Neuronal stem cell (in vitro differentiated cells): ENCODE measurements at regions not wholly inside any gene's neighbourhood (a gene's known extent, or its start where the extent isn't known, plus 50 kb on each side); places are given as distances from the start of the nearest gene placed in this dataset.

ENCODE experiments used
- DNase-seq: peaks from one replicate; pipeline ENCODE4 v3.0.0-alpha.2; 2013; ENCODE audit warnings: low spot score
- H2AFZ ChIP-seq: one replicate; pipeline ENCODE4 v1.6.1; 2013; ENCODE audit warnings: mild to moderate bottlenecking, low read length, inconsistent platforms
- H2AK5ac ChIP-seq: 2 replicates; pipeline ENCODE4 v1.6.1; 2013; ENCODE audit warnings: low read depth, mild to moderate bottlenecking, inconsistent platforms, low read length, moderate library complexity, mixed read lengths
- H2BK120ac ChIP-seq: 2 replicates; pipeline ENCODE4 v1.6.1; 2013; ENCODE audit warnings: low read depth, mild to moderate bottlenecking, inconsistent platforms, low read length, moderate library complexity, mixed read lengths
- H2BK12ac ChIP-seq: one replicate; pipeline ENCODE4 v1.6.1; 2013; ENCODE audit warnings: low read length, inconsistent platforms
- H2BK15ac ChIP-seq: 2 replicates; pipeline ENCODE4 v1.6.1; 2013; ENCODE audit warnings: mild to moderate bottlenecking, low read length, inconsistent platforms, mixed read lengths
- H2BK5ac ChIP-seq: one replicate; pipeline ENCODE4 v1.6.1; 2013; ENCODE audit warnings: inconsistent platforms, mild to moderate bottlenecking, low read length, moderate library complexity
- H3K14ac ChIP-seq: one replicate; pipeline ENCODE4 v1.6.1; 2013; ENCODE audit warnings: low read length, inconsistent platforms
- H3K18ac ChIP-seq: 2 replicates; pipeline ENCODE4 v1.6.1; 2013; ENCODE audit warnings: low read length, inconsistent platforms
- H3K23ac ChIP-seq: 2 replicates; pipeline ENCODE4 v1.6.1; 2013; ENCODE audit warnings: low read depth, mild to moderate bottlenecking, mixed read lengths, low read length, inconsistent platforms; ENCODE audit not compliant: poor library complexity
- H3K27ac ChIP-seq: replicated peaks from 3 replicates; pipeline ENCODE4 v1.5.1; 2013; ENCODE audit warnings: low read length, inconsistent platforms
- H3K27me3 ChIP-seq, 3 experiments: 2 replicates each; pipeline ENCODE4 v1.6.1; 2013; ENCODE audit warnings: low read length in 3 of 3, mild to moderate bottlenecking in 2 of 3, inconsistent platforms in 1 of 3, low read depth in 1 of 3, mixed read lengths in 1 of 3, moderate library complexity in 1 of 3; ENCODE audit not compliant: control insufficient read depth in 3 of 3, insufficient read depth in 3 of 3
- H3K36me3 ChIP-seq, 2 donors: replicated peaks in 1 of 2; 2 replicates each; pipeline ENCODE4 v1.6.1; 2013; ENCODE audit warnings: low read length in 2 of 2; ENCODE audit not compliant: control insufficient read depth in 2 of 2, insufficient read depth in 2 of 2
- H3K4ac ChIP-seq: 2 replicates; pipeline ENCODE4 v1.6.1; 2013; ENCODE audit warnings: inconsistent platforms, mild to moderate bottlenecking, low read length, moderate library complexity
- H3K4me1 ChIP-seq, 2 donors: 1 replicate in 1 of 2; 2 replicates in 1 of 2; pipeline ENCODE4 v1.6.1; 2013; ENCODE audit warnings: low read length in 2 of 2, low read depth in 1 of 2; ENCODE audit not compliant: control insufficient read depth in 2 of 2, insufficient read depth in 1 of 2
- H3K4me2 ChIP-seq: one replicate; pipeline ENCODE4 v1.6.1; 2013; ENCODE audit warnings: mild to moderate bottlenecking, low read length, inconsistent platforms; ENCODE audit not compliant: insufficient read depth, poor library complexity, severe bottlenecking
- H3K4me3 ChIP-seq, 2 donors: 2 replicates each; pipeline ENCODE4 v1.5.1; 2013; ENCODE audit warnings: low read length in 2 of 2, mild to moderate bottlenecking in 2 of 2, inconsistent platforms in 1 of 2, moderate library complexity in 1 of 2
- H3K79me1 ChIP-seq: one replicate; pipeline ENCODE4 v1.6.1; 2013; ENCODE audit warnings: low read depth, mild to moderate bottlenecking, inconsistent platforms, low read length, moderate library complexity
- H3K9ac ChIP-seq: one replicate; pipeline ENCODE4 v1.6.1; 2013; ENCODE audit warnings: mild to moderate bottlenecking, low read depth, low read length, inconsistent platforms; ENCODE audit not compliant: poor library complexity
- H3K9me3 ChIP-seq, 2 donors: replicated peaks in 1 of 2; 2 replicates each; pipeline versions ENCODE3 to v1.6.1; 2013; ENCODE audit warnings: low read length in 2 of 2, mild to moderate bottlenecking in 2 of 2, inconsistent platforms in 1 of 2, low read depth in 1 of 2, mixed read lengths in 1 of 2, moderate library complexity in 1 of 2; ENCODE audit not compliant: control insufficient read depth in 2 of 2, insufficient read depth in 1 of 2
- H4K8ac ChIP-seq: one replicate; pipeline ENCODE4 v1.6.1; 2013; ENCODE audit warnings: low read depth, mild to moderate bottlenecking, inconsistent platforms, low read length, moderate library complexity
- H4K91ac ChIP-seq: one replicate; pipeline ENCODE4 v1.6.1; 2013; ENCODE audit warnings: low read length, low read depth, mild to moderate bottlenecking, inconsistent platforms; ENCODE audit not compliant: poor library complexity
- WGBS, 2 donors: extraction: QIAGEN DNeasy Blood & Tissue Kit; methylation state at CpG; one replicate each; pipeline ENCODE4 v1.1.7; 2013; ENCODE audit warnings: missing lambda C conversion rate in 2 of 2, mixed read lengths in 1 of 2; ENCODE audit not compliant: insufficient read length in 2 of 2, insufficient replicate concordance in 1 of 2; ENCODE audit errors: extremely low coverage in 2 of 2; 5-methylcytosine and 5-hydroxymethylcytosine counted together

GRCh38 chrX:118178450-118178849 lies 61.8 kb upstream of the KLHL13 start:
- no peak overlapping the region for H3K9ac ChIP-seq
- H3K14ac ChIP-seq = no peak overlapping the region
- no peak overlapping the region for H3K4me3 ChIP-seq
- no peak overlapping the region for H4K8ac ChIP-seq
- H3K4me2 ChIP-seq = no peak overlapping the region
- DNase-seq = no peak
- H3K18ac ChIP-seq = no peak overlapping the region
- no peak overlapping the region for H2BK120ac ChIP-seq
- no peak overlapping the region for H2AK5ac ChIP-seq
- no peak overlapping the region for H3K27ac ChIP-seq
- no peak overlapping the region for H4K91ac ChIP-seq
- no peaks in the 10 kb centered on the region for H3K79me1 ChIP-seq
- H2BK5ac ChIP-seq = no peak overlapping the region
- peaks cover 0 to 3% (median 0%) of the 10 kb centered on the region in 3 experiments for H3K27me3 ChIP-seq
- H2BK12ac ChIP-seq = no peak overlapping the region
- no CpG with 5 or more reads among the region's 7 CpGs for WGBS, 2 donors
- no peaks in the 10 kb centered on the region for H3K36me3 ChIP-seq
- H3K4ac ChIP-seq = no peak overlapping the region
- no peaks in the 10 kb centered on the region for H3K4me1 ChIP-seq
- H2AFZ ChIP-seq = no peak overlapping the region
- H3K23ac ChIP-seq = no peak overlapping the region
- no peak overlapping the region for H2BK15ac ChIP-seq
- H3K9me3 ChIP-seq = no peaks in the 10 kb centered on the region

- H3K9me3 ChIP-seq = no peaks in the 10 kb centered on the region
- peaks cover 0 to 3% (median 0%) of the 10 kb centered on the region in 3 experiments for H3K27me3 ChIP-seq
- H2BK120ac ChIP-seq = no peak overlapping the region
- no CpG with 5 or more reads among the region's 3 CpGs for WGBS, 2 donors
- no peak overlapping the region for H3K23ac ChIP-seq
- H3K27ac ChIP-seq = no peak overlapping the region
- H4K8ac ChIP-seq = no peak overlapping the region
- H2AK5ac ChIP-seq = no peak overlapping the region
- no peak for DNase-seq
- H3K14ac ChIP-seq = no peak overlapping the region
- H3K4me2 ChIP-seq = no peak overlapping the region
- H2BK12ac ChIP-seq = no peak overlapping the region
- no peak overlapping the region for H3K18ac ChIP-seq
- no peaks in the 10 kb centered on the region for H3K4me1 ChIP-seq
- no peak overlapping the region for H3K9ac ChIP-seq
- H3K4ac ChIP-seq = no peak overlapping the region
- no peak overlapping the region for H4K91ac ChIP-seq
- no peak overlapping the region for H2BK5ac ChIP-seq
- no peak overlapping the region for H2BK15ac ChIP-seq
- no peak overlapping the region for H2AFZ ChIP-seq
- H3K79me1 ChIP-seq = no peaks in the 10 kb centered on the region
- no peaks in the 10 kb centered on the region for H3K36me3 ChIP-seq
- H3K4me3 ChIP-seq = no peak overlapping the region
Measured at GRCh38 chrX:118179161-118179560, 62.6 kb upstream of the KLHL13 start.

GRCh38 chrX:118179718-118180117 lies 63.1 kb upstream of the KLHL13 start:
- Histone ChIP-seq H2BK12ac (no peak overlapping the region), H3K14ac (no peak overlapping the region), H3K4me2 (no peak overlapping the region), H4K91ac (no peak overlapping the region), H3K27ac (no peak overlapping the region), H3K4me3 (no peak overlapping the region), H2AK5ac (no peak overlapping the region), H3K4ac (no peak overlapping the region), H2AFZ (no peak overlapping the region), H3K36me3 (no peaks in the 10 kb centered on the region), H4K8ac (no peak overlapping the region), H3K9ac (no peak overlapping the region), H3K18ac (no peak overlapping the region), H3K27me3 (peaks cover 0 to 3% (median 0%) of the 10 kb centered on the region in 3 experiments), H3K4me1 (no peaks in the 10 kb centered on the region), H2BK120ac (no peak overlapping the region), H3K79me1 (no peaks in the 10 kb centered on the region), H3K23ac (no peak overlapping the region), H2BK15ac (no peak overlapping the region), H3K9me3 (no peaks in the 10 kb centered on the region), H2BK5ac (no peak overlapping the region)
- WGBS, 2 donors = no CpG with 5 or more reads among the region's 4 CpGs
- no peak for DNase-seq

- no peak overlapping the region for H4K8ac ChIP-seq
- H3K4me1 ChIP-seq = no peaks in the 10 kb centered on the region
- H3K4me3 ChIP-seq = no peak overlapping the region
- no peak for DNase-seq
- no peaks in the 10 kb centered on the region for H3K79me1 ChIP-seq
- no peak overlapping the region for H3K27ac ChIP-seq
- H2BK120ac ChIP-seq = no peak overlapping the region
- peaks cover 0 to 3% (median 0%) of the 10 kb centered on the region in 3 experiments for H3K27me3 ChIP-seq
- H3K9me3 ChIP-seq = no peaks in the 10 kb centered on the region
- no peak overlapping the region for H2AFZ ChIP-seq
- no peak overlapping the region for H2BK15ac ChIP-seq
- H3K14ac ChIP-seq = no peak overlapping the region
- no peak overlapping the region for H2AK5ac ChIP-seq
- no peak overlapping the region for H3K9ac ChIP-seq
- H2BK5ac ChIP-seq = no peak overlapping the region
- H3K4ac ChIP-seq = no peak overlapping the region
- H3K36me3 ChIP-seq = no peaks in the 10 kb centered on the region
- WGBS, 2 donors = no CpG with 5 or more reads among the region's 4 CpGs
- H3K4me2 ChIP-seq = no peak overlapping the region
- H2BK12ac ChIP-seq = no peak overlapping the region
- H4K91ac ChIP-seq = no peak overlapping the region
- no peak overlapping the region for H3K23ac ChIP-seq
- no peak overlapping the region for H3K18ac ChIP-seq
Measured at GRCh38 chrX:118181030-118181429, 64.4 kb upstream of the KLHL13 start.
